NCI-H1930 (cell line): ENCODE measurements at regions not wholly inside any gene's neighbourhood (a gene's known extent, or its start where the extent isn't known, plus 50 kb on each side); places are given as distances from the start of the nearest gene placed in this dataset.

ENCODE experiments used
- DNase-seq, 2 experiments: peaks; one replicate each; lab custom pipeline; 2025; lab: John Stamatoyannopoulos, UW

GRCh38 chr12:17809206-17809605 lies 280.8 kb downstream of the RERGL start:
- no peak for DNase-seq

GRCh38 chr12:17802657-17803641 lies 287.0 kb downstream of the RERGL start:
- no peak for DNase-seq

GRCh38 chr12:17793854-17794253 lies 296.1 kb downstream of the RERGL start:
- no peak for DNase-seq

GRCh38 chr12:17778242-17778641 lies 311.8 kb downstream of the RERGL start:
- no peak for DNase-seq

GRCh38 chr12:17763366-17763765 lies 326.6 kb downstream of the RERGL start:
- DNase-seq = no peak

GRCh38 chr12:17759982-17760381 lies 330.0 kb downstream of the RERGL start:
- DNase-seq = no peak
